WI38 (cell line): ENCODE measurements at regions not wholly inside any gene's neighbourhood (a gene's known extent, or its start where the extent isn't known, plus 50 kb on each side); places are given as distances from the start of the nearest gene placed in this dataset.

Source experiments
- H3K4me3 ChIP-seq: 2 replicates; pipeline ENCODE4 v1.5.1; 2011; ENCODE audit warnings: low read depth, mild to moderate bottlenecking, control low read depth, low read length
- CTCF ChIP-seq: IDR thresholded peaks from 2 replicates; pipeline ENCODE4 v1.5.1; 2012; ENCODE audit warnings: low read depth, mild to moderate bottlenecking, control low read depth, low read length

DNA sequence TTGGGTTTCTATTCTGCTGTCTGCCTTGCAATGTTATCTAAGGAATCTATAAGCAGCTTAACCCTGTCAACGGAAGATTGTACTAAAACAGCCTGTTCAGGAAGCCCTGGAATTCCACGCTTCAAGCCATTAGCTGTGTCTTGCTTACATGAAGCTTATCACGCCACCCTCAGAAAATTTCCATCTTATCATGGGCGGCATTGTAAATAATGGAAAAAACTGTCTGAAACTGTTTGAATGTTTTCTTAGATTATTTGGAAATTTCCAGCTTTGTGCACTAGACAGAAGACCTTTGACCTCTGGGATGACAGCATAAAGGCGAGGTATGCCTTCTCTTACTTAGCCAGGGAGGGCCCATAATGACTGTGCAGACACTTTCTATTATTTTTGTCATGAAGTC lies 319.7 kb downstream of the KCNRG start:
- no peak; the same call in 1 of the 2 replicates for TF ChIP-seq CTCF
- no peak overlapping the region for H3K4me3 ChIP-seq

- H3K4me3 ChIP-seq, result no peak overlapping the region
- TF ChIP-seq CTCF, result no peak
Measured at GRCh38 chr13:50339271-50339670, 324.0 kb downstream of the KCNRG start.

DNA sequence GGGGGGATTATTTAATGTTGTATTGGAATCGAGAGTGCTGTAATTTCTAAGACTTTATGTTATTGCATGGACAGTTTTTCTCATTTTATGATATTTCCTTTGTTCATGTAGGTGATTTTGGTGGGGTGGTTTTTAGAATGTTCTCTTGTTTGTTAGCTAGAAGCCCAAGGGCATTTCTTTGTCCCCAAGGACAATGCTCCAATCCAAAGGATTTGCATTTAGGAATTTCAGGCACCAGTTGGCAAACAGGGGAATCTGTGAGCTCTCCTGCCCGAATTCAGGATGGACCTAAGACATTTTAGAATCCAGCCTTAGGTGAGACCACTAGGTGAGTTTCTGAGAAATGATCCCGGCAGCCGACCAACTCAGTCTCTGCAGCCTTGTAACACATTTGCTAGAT lies 324.9 kb downstream of the KCNRG start:
- no peak for TF ChIP-seq CTCF
- H3K4me3 ChIP-seq, result no peak overlapping the region

DNA sequence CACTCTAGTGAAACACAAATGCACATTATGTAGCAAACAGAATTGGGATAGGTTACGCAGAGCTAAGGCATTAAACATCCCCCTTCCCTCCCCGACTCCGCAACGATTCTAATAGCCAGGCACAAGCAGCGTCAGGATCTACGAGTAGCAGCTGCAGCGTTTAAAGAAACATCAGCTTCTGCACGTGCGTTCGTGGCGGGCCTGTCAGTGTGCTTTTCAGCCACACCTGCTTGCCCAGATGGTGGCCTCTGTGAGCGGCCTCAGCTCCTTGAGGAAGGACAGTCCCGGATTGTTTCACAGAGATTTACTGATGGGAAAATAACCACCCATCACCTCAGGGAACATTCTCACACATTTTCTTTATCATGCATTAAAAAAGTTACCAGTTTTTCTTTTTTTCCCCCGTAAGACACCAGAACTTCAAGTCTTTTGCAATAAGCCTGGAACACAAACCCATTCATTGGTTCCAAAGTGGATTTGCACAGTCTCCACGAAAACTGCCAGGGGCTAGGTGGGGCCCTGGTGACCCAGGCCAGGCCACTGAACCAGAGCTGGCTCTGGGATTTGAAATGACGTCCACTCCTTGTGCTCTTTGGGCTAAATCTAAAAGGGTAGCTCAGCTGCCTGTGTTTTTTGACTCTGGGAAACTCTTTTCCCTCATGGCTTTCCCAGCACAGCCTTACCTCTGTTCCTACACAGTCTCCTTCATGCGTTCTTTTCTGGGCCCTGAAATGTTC lies 325.5 kb downstream of the KCNRG start:
- no peak overlapping the region for H3K4me3 ChIP-seq
- no peak for TF ChIP-seq CTCF

DNA sequence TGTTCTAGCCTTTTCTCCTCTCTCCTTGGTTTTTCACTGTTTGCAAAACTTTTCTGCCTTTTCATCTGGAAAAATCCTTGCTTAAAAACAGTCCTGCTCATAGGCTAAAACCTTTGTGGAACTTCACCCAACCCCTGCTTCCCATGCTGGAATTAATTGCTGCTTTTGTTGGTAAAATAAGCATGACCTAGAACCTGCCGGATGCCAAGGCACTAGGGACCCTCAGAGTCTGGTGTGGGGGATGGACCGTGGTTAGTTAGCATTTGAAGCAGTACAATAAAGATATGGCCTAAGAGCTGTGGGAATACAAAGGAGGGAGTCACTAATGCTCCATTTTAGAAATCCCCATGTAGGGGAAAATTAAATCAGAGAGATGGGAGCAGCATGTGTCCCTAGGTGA lies 326.3 kb downstream of the KCNRG start:
- no peak overlapping the region for H3K4me3 ChIP-seq
- TF ChIP-seq CTCF, result no peak

DNA sequence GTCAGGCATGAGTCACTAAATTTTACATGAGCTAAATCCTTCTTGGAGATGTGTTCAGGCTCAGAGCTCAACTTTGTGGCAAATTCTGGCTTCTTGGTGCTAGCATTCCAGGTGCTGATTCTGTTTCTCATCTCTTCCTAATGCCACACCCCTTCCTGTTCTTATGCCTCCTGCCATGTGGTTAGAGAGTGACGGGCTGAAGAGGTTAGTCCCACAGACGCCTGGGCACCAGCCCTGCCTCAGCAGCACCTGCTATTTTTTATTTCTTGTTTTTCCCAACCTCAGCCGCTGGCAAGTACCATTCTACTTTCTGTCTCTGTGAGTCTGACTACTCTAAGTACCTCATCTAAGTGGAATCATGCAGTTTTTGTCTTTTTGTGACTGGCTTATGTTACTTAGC lies 329.5 kb downstream of the KCNRG start:
- no peak overlapping the region for H3K4me3 ChIP-seq
- no peak for TF ChIP-seq CTCF

- no peak for TF ChIP-seq CTCF
- H3K4me3 ChIP-seq, result no peak overlapping the region
Measured at GRCh38 chr13:50345804-50346203, 330.6 kb downstream of the KCNRG start.
